DMS79 (cell line): ENCODE measurements at regions not wholly inside any gene's neighbourhood (a gene's known extent, or its start where the extent isn't known, plus 50 kb on each side); places are given as distances from the start of the nearest gene placed in this dataset.
"Not testable (repeated sequence)": the region's sequence is repeated elsewhere in the genome, so short reads cannot be mapped to it uniquely, and the experiment has no call there.

Experiments used
- DNase-seq: peaks from one replicate; lab custom pipeline; 2025; lab: John Stamatoyannopoulos, UW

DNA sequence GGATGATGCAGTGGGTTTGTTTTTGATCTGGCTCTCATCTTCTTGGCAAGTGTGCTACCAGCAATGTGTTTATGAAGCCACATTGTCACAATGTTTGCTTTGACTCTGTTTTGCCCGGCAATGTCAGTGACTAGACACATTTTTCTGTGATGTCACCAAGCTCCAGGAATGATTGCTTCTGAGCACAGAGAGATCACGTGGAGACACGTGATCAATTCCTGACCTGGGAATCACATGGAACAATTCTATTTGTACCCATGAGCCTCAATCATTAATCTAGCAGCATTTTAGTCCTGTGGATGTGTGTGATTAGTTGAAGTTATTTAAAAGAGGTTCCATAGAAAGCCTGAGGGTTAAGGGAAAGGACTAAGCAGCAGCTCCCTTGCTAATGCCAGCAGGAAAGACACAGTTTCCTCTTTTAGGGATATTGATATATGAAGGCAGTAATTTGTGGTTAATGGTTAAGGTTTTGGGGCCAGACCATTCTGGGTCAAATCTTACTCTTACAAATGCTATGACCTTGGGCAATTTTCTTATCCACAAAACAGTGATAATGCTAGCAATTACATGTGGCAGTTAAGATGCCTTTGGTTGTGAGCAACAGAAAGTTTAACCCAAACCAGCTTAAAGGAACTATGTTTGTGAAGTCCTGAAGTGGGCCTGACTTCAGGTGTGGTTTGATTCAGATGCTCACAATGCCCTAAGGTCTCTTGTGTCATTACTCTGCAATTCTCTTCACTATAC lies 59.0 kb downstream of the FASLG start:
- no peak for DNase-seq

- peak; percentile 4 for DNase-seq
Measured at GRCh38 chr1:172719066-172719627, 60.2 kb downstream of the FASLG start.

- DNase-seq, result no peak
Measured at GRCh38 chr1:172719694-172720138, 60.8 kb downstream of the FASLG start.

- no peak for DNase-seq
Measured at GRCh38 chr1:172720339-172720738, 61.4 kb downstream of the FASLG start.

DNA sequence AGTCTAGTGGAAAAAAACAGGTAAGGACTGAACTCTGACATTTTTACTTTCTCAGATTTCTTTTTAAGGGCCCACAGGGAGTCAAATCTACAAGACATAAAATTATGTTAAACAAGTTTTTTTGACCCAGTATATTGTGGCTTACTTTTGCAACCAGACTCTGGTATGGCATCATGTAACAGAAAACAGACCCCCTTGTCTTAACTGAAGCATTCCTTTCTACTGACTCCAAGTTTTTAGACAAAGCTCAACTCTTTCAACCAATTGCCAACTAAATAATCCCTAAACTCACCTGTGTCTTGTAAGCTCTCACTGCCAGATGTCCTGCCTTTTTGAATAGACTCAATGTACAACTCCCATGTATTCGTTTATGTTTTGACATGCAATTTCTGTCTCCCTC lies 64.3 kb downstream of the FASLG start:
- DNase-seq, result no peak

- DNase-seq, result no peak
Measured at GRCh38 chr1:172724232-172724631, 65.3 kb downstream of the FASLG start.

DNA sequence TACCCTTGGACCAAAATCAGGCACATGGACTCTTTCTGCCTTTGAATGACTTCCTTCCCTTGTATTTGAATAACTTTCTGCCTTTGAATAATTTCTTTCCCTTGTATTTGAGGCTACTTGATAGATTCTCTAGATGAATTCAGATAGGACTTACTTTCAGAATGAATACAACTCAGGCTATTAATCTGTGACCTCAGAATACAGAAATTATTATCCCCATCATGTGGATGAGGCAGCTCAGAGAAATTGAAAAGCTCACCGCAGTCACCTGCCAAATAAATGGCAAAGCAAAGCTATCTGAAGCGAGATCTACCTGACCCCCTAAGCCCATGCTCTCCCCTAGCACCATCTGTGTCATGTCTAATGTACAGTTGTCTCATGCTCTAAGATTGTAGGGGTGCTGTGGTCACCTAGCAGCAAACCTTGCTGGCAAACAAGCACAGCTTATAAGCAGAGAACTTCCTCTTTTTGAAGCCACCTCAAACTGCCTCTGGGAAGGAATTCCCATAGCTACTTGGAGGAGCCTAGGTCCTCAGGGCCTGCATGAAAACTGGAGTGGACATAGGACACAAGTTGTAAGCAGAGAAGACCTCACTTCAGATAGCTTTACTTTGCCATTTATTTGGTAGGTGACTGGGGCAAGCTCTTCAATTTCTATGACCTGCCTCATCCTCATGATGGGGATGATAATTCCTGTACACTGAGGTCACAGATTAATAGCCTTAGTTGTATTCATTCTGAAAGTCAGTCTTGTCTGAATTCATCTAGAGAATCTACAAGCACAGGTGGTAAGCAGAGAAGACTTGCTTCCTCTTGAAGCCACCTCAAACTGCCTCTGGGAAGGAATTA lies 66.1 kb downstream of the FASLG start:
- no peak for DNase-seq

- DNase-seq, result no peak
Measured at GRCh38 chr1:172726740-172727139, 67.8 kb downstream of the FASLG start.

DNA sequence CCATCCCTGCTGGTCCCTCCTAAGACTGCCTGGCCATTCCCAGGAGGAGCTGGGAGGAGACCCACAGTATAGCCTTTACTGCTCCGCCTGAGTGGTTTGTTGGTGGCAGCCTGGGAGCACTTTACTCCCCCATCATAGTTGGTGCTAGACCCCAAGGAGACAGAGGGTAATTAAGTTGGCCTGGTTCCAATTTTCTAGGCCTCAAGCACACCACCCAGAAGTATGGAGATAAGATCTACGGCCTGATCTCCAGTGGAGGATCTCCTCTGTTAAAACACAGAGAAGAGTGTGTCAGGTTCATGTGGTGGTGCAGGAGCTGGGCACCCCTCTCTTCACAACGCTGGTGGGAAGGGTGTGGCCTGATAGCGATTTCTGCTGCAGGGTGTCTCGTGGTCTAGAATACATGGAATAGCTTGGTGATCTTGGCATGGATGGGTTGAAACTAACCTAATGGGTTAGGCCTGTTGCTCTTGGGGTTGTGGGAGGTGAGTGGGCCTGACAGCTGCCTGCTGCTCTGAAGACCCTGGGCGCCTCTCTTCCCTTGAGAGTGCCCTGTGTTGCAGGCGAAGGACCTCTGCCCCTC lies 68.5 kb downstream of the FASLG start:
- DNase-seq, result no peak

GRCh38 chr1:172727956-172728603 lies 69.2 kb downstream of the FASLG start:
- no peak for DNase-seq

- not testable (repeated sequence) for DNase-seq
Measured at GRCh38 chr1:172728705-172729104, 69.8 kb downstream of the FASLG start.

- DNase-seq, result no peak
Measured at GRCh38 chr1:172732427-172732826, 73.5 kb downstream of the FASLG start.

DNA sequence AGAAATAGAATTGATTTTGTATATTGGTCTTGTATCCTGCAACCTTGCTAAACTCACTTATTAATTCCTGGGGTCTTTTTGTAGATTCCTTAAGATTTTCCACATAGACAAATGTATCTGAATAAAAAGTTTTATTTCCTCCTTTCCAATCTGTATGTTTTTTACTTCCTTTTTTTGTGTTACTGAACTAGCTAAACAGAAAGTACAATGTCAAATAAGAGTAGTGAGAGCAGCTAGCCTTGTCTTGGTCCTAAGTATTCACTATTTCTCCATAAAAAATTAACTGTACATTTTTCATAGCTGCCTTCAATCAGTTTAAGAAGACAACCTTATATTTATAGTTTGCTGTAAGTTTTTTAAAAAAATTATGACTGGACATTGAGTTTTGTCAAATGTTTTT lies 74.9 kb downstream of the FASLG start:
- DNase-seq, result no peak

GRCh38 chr1:172738389-172738788 lies 79.5 kb downstream of the FASLG start:
- DNase-seq, result no peak

GRCh38 chr1:172742599-172743500 lies 83.9 kb downstream of the FASLG start:
- DNase-seq, result no peak

DNA sequence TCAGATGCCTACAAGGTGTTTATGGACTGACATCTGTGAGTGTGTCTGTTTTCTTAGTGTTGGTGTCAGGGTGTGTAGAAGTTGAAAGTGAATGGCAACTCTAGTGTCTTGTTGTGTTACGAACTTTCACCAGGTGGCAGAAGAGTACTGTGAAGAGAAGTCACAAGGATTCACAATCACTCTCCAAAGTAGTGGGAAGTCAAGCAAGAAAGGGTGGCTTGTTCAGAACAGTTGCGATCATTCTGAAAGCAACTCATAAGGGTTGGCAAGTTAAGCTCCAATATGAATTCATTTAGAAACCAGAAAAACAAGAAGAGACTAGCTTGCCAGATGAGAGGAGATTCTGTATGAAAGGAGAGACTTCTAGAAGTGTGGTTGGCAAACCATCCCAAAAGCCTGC lies 86.1 kb downstream of the FASLG start:
- DNase-seq, result no peak

- no peak for DNase-seq
Measured at GRCh38 chr1:172746091-172746949, 87.4 kb downstream of the FASLG start.

DNA sequence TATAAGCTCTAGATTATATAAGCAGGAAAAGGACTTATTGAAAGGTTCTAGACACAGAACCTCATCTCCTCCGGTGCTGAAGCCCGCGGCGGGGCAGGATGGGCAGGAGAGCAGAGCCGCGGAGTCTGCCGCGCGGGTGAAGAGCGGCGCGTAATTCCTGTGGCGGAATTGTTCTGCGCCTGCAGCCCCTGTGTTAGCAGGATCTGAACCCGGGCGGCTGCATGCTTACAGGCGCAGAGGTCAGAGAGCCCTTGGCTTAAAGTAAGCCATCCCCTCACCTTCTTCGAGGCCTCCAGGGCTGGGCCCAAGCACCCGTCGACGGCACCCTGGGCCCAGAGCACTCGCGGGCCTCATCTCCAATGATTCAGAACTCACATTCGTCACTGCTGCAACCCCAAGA lies 89.3 kb downstream of the FASLG start:
- no peak for DNase-seq

DNA sequence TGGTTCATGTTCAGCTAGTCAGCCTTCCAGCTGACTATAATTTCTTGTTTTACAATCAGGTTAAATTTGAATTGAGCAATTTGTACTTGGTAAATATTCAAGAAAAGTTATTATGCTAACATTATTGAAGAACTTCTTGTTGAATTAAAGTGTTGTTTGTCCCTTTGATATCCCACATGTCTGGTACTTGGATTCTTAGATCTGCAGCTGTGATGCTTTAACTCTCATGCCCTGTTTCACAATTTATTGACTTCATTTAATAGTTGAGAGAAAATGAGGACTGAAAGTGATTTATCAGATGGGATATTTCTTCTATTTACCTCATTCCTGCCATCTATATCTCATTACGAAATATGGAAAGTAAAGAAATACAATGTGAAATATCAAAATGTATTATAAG lies 92.8 kb downstream of the FASLG start:
- DNase-seq, result no peak

DNA sequence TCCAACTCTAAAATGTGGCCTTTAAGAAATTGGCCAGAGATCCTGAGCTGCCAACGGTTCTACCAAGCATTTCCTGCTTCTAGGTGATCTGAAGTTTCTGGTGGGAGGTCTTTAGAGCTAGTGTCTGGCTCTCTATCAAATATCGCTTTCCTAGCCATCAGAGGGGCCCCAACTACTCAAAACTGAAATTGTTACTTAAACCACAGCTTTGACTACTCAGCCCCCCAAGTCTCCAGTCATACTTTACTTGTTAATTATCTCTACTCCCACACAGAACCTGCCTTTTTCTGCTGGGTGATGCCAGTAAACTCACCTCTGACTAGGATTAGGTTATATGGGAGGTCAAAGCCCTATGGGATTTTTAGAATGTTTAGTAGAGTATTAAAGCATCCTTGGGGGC lies 95.1 kb downstream of the FASLG start:
- no peak for DNase-seq
